ENCODE measurements at regions not wholly inside any gene's neighbourhood (a gene's known extent, or its start where the extent isn't known, plus 50 kb on each side); places are given as distances from the start of the nearest gene placed in this dataset.

DNA sequence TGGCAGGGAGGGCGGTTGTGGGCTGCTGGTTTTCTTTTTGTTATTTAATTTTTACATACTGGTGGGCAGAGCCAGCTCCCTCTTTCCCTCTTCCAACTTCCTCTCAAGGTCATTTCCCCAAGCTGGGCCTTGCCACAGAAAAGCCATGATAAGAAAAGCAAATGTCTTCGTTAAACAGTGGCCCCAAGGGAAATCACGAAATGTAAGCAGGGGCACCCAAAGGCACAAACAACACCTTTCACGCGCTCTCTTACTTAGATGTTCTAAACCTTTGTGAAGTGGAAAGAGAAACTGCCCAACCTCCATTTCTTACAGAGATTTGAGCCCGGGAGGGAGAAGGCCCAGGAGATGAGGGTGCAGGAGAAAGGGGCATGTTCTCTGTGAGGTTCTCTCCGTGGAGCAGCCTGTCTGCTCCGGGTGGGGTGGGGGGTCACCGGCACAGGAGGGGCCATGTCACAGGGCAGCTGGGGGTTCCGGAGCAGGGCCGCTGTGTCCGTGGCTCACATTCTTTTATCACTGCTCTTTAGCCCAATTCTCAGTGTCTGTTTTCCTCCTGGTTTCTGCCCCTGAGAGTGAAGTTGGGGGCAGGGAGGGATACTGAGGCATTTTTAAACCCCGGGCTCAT lies 190.7 kb upstream of the GATA6 start:
- no peaks in the 10 kb centered on the region for H3K27me3 ChIP-seq (ENCODE audit: insufficient read depth, low read depth, low read length)
- no peak overlapping the region for H3K9ac ChIP-seq (ENCODE audit: low read length)
- H2AFZ ChIP-seq (ENCODE audit: low read depth, low read length): no peak overlapping the region
- TF ChIP-seq EP300 (conservative IDR thresholded peaks at IDR 0.05; ENCODE audit: poor library complexity, severe bottlenecking): no peak
- TF ChIP-seq SMC3 (conservative IDR thresholded peaks at IDR 0.05; ENCODE audit: poor library complexity): no peak
- no peak for TF ChIP-seq TAF1 (IDR thresholded peaks at IDR 0.05; ENCODE audit: low read depth)
- TF ChIP-seq, protein P1, sequence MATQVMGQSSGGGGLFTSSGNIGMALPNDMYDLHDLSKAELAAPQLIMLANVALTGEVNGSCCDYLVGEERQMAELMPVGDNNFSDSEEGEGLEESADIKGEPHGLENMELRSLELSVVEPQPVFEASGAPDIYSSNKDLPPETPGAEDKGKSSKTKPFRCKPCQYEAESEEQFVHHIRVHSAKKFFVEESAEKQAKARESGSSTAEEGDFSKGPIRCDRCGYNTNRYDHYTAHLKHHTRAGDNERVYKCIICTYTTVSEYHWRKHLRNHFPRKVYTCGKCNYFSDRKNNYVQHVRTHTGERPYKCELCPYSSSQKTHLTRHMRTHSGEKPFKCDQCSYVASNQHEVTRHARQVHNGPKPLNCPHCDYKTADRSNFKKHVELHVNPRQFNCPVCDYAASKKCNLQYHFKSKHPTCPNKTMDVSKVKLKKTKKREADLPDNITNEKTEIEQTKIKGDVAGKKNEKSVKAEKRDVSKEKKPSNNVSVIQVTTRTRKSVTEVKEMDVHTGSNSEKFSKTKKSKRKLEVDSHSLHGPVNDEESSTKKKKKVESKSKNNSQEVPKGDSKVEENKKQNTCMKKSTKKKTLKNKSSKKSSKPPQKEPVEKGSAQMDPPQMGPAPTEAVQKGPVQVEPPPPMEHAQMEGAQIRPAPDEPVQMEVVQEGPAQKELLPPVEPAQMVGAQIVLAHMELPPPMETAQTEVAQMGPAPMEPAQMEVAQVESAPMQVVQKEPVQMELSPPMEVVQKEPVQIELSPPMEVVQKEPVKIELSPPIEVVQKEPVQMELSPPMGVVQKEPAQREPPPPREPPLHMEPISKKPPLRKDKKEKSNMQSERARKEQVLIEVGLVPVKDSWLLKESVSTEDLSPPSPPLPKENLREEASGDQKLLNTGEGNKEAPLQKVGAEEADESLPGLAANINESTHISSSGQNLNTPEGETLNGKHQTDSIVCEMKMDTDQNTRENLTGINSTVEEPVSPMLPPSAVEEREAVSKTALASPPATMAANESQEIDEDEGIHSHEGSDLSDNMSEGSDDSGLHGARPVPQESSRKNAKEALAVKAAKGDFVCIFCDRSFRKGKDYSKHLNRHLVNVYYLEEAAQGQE (IDR thresholded peaks at IDR 0.05; ENCODE audit: borderline replicate concordance): no peak
- TF ChIP-seq MXI1 (conservative IDR thresholded peaks at IDR 0.05; ENCODE audit: poor library complexity, severe bottlenecking): no peak
- TF ChIP-seq POLR2AphosphoS5 (IDR thresholded peaks at IDR 0.05): no peak
- no peak for TF ChIP-seq EZH2 (IDR thresholded peaks at IDR 0.05; ENCODE audit: borderline replicate concordance, insufficient read depth, low read length, poor library complexity, severe bottlenecking)
- TF ChIP-seq, protein P2, sequence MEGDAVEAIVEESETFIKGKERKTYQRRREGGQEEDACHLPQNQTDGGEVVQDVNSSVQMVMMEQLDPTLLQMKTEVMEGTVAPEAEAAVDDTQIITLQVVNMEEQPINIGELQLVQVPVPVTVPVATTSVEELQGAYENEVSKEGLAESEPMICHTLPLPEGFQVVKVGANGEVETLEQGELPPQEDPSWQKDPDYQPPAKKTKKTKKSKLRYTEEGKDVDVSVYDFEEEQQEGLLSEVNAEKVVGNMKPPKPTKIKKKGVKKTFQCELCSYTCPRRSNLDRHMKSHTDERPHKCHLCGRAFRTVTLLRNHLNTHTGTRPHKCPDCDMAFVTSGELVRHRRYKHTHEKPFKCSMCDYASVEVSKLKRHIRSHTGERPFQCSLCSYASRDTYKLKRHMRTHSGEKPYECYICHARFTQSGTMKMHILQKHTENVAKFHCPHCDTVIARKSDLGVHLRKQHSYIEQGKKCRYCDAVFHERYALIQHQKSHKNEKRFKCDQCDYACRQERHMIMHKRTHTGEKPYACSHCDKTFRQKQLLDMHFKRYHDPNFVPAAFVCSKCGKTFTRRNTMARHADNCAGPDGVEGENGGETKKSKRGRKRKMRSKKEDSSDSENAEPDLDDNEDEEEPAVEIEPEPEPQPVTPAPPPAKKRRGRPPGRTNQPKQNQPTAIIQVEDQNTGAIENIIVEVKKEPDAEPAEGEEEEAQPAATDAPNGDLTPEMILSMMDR (IDR thresholded peaks at IDR 0.05; ENCODE audit: poor library complexity, severe bottlenecking): no peak
- TF ChIP-seq RAD21 (conservative IDR thresholded peaks at IDR 0.05): no peak
- H3K9me2 ChIP-seq (ENCODE audit: insufficient read depth, low read length): no peaks in the 10 kb centered on the region
- H3K9me3 ChIP-seq (ENCODE audit: low read length): no peaks in the 10 kb centered on the region
- H3K79me2 ChIP-seq (replicated peaks; ENCODE audit: insufficient read depth, low read length): no peaks in the 10 kb centered on the region
- H3K4me2 ChIP-seq (ENCODE audit: low read length): no peak overlapping the region
- no peak overlapping the region for H3K27ac ChIP-seq (ENCODE audit: low read length)
- H3K36me3 ChIP-seq (ENCODE audit: insufficient read depth, low read length): no peaks in the 10 kb centered on the region
- no peaks in the 10 kb centered on the region for H3F3A ChIP-seq (ENCODE audit: insufficient read depth, low read length, poor library complexity, severe bottlenecking)
- no peaks in the 10 kb centered on the region for H4K20me1 ChIP-seq (ENCODE audit: insufficient read depth)
- no peak overlapping the region for H3K4me3 ChIP-seq (ENCODE audit: low read length)

DNA sequence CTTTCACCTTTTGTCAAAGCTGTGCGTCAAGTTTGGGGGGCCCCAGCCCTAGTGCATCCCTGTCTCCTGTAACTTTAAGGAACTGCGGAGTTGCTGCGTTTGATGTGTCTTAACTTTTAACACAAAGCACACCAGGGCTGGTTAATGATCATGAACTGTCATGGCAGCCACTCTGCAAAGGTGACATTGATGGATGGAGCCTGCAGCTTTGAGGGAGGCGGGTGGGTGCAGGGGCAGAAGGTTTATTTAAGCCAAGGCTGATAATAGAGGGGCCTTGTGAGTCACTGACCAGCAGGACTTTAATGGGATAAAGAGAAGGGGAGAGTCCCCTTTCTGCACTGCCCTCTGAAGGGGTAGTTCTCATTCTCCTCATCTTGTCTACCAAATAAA lies 190.2 kb upstream of the GATA6 start:
- no peak overlapping the region for H3K4me3 ChIP-seq (ENCODE audit: low read length)
- no peak overlapping the region for H3K27ac ChIP-seq (ENCODE audit: low read length)
- no peaks in the 10 kb centered on the region for H3F3A ChIP-seq (ENCODE audit: insufficient read depth, low read length, poor library complexity, severe bottlenecking)
- no peaks in the 10 kb centered on the region for H3K36me3 ChIP-seq (ENCODE audit: insufficient read depth, low read length)
- no peaks in the 10 kb centered on the region for H4K20me1 ChIP-seq (ENCODE audit: insufficient read depth)
- TF ChIP-seq TAF1 (IDR thresholded peaks at IDR 0.05; ENCODE audit: low read depth) (no peak), POLR2AphosphoS5 (IDR thresholded peaks at IDR 0.05) (no peak)
- H3K79me2 ChIP-seq (replicated peaks; ENCODE audit: insufficient read depth, low read length): no peaks in the 10 kb centered on the region
- no peak overlapping the region for H3K4me2 ChIP-seq (ENCODE audit: low read length)
- no peak overlapping the region for H2AFZ ChIP-seq (ENCODE audit: low read depth, low read length)
- H3K9ac ChIP-seq (ENCODE audit: low read length): no peak overlapping the region
- H3K27me3 ChIP-seq (ENCODE audit: insufficient read depth, low read depth, low read length): no peaks in the 10 kb centered on the region
- no peaks in the 10 kb centered on the region for H3K9me2 ChIP-seq (ENCODE audit: insufficient read depth, low read length)
- no peaks in the 10 kb centered on the region for H3K9me3 ChIP-seq (ENCODE audit: low read length)
